ENCODE measurements at regions not wholly inside any gene's neighbourhood (a gene's known extent, or its start where the extent isn't known, plus 50 kb on each side); places are given as distances from the start of the nearest gene placed in this dataset.

DNA sequence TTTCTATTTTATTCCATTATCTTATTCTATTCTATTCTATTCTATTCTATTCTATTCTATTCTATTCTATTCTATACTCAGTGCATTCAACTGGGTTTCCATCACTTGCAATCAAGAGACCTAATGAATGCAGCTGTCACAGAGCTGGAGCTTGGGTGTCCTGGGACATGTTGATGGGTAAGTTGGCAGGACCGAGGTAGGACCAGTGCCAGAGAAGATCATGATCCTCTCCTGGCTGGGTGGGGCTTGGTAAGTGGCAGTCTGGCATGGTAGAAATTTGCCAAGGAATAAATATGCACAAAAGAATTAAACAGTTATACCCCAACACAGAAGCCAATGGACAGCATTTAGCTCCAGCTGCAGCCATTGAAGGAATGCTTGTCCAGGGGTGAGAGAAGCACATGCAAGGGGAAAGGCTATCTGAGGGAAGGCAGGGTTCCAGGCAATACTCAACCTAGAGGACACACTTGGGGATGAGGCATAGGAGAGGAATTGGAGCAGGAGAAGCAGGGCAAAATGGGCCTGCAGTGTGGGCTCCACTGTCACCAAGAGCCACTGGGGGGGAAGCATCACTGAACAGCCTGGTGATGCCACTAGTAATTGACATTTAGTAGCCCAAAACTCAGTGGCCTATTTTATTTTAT is 97.0 kb upstream of the CD82 start:
- no peak for TF ChIP-seq CTCF (conservative IDR thresholded peaks at IDR 0.05 in 1 of 2, IDR thresholded peaks at IDR 0.05 in 1 of 2; ENCODE audit: low read depth in 1 of 2, low read length in 2 of 2)
- no peak for TF ChIP-seq EZH2 (IDR thresholded peaks at IDR 0.05; ENCODE audit: low read length, missing control alignments)

Data from fibroblast of lung (primary cell).